Adrenal gland (tissue), 9 donors: ENCODE measurements at regions not wholly inside any gene's neighbourhood (a gene's known extent, or its start where the extent isn't known, plus 50 kb on each side); places are given as distances from the start of the nearest gene placed in this dataset.

Experiments used
- DNase-seq, 7 donors: peaks; one replicate each; pipeline ENCODE4 v3.0.0-alpha.2; 2019 to 2020
- H3K27ac ChIP-seq, 5 donors: fragments of 200-600 bp; sonication (generic) in 4 of 5; 1 replicate in 3 of 5; 2 replicates in 2 of 5; pipeline versions ENCODE4 v1.5.1 to v1.8.0; 2016 to 2020; ENCODE audit warnings: mild to moderate bottlenecking in 1 of 5
- H3K27me3 ChIP-seq: fragments of 200-600 bp; 2 replicates; pipeline ENCODE4 v1.8.0; 2021
- H3K36me3 ChIP-seq, 2 donors: fragments of 200-600 bp; replicated peaks in 1 of 2; 1 replicate in 1 of 2; 2 replicates in 1 of 2; pipeline versions ENCODE4 v1.5.1 to v1.8.0; 2018 to 2022
- H3K4me1 ChIP-seq, 2 donors: fragments of 200-600 bp; replicated peaks in 1 of 2; 1 replicate in 1 of 2; 2 replicates in 1 of 2; pipeline versions ENCODE4 v1.5.1 to v1.8.0; 2018 to 2021
- H3K4me3 ChIP-seq, 4 donors: fragments of 200-600 bp; sonication (generic) in 3 of 4; one replicate each; pipeline ENCODE4 v1.5.1; 2016 to 2018
- H3K9me3 ChIP-seq, 3 donors: fragments of 200-600 bp; sonication (generic) in 1 of 3; replicated peaks in 1 of 3; 1 replicate in 2 of 3; 2 replicates in 1 of 3; pipeline versions ENCODE4 v1.5.1 to v1.8.0; 2016 to 2021
- CTCF ChIP-seq, 6 experiments: fragments of 450-650 bp in 4 of 6; fragments of 200-600 bp in 2 of 6; sonication (generic) in 1 of 6; IDR thresholded peaks; 1 replicate in 5 of 6; 2 replicates in 1 of 6; pipeline versions ENCODE4 v1.5.1 to v1.8.0; 2016 to 2021; ENCODE audit warnings: antibody characterized with exemption in 6 of 6, mild to moderate bottlenecking in 2 of 6, moderate library complexity in 1 of 6
- POLR2A ChIP-seq, 2 donors: fragments of 450-650 bp; IDR thresholded peaks; one replicate each; pipeline ENCODE4 v1.6.1; 2017; ENCODE audit warnings: antibody characterized with exemption in 2 of 2, mild to moderate bottlenecking in 2 of 2, moderate library complexity in 1 of 2
- WGBS, 4 donors: extraction: QIAGEN DNeasy Blood & Tissue Kit in 2 of 4; methylation state at CpG; one replicate each; pipeline versions ENCODE4 v1.1.5 to v1.1.7; 2013 to 2017; 5-methylcytosine and 5-hydroxymethylcytosine counted together
- intact Hi-C, 2 donors: fragments of 100-400 bp; cut with DNase I; formaldehyde crosslinking; loops; one replicate each; pipeline versions ENCODE4 v1.14.1 to v1.15.0; 2022 to 2023
- donor health status: healthy with polysubstance abuse.
- donor health status: Bipolar disorder and iron deficiency.
- donor health status: DM: yes; HTN: yes; CAD: no.
- donor health status: DM: no; HTN: no; CAD: no.
- donor health status: DM: no; HTN: no; CAD: no.

GRCh38 chr2:13682540-13683272 is 949.8 kb upstream of the LRATD1 start:
- DNase-seq, result peak in 3 of 7 donors; percentile 6 to 53 (median 24)
- Histone ChIP-seq H3K4me3 (no peak overlapping the region), H3K36me3 (no peaks in the 10 kb centered on the region), H3K4me1 (no peaks in the 10 kb centered on the region), H3K9me3 (peaks cover 0 to 11% (median 0%) of the 10 kb centered on the region in 3 donors), H3K27me3 (no peaks in the 10 kb centered on the region), H3K27ac (no peak overlapping the region)
- TF ChIP-seq POLR2A (IDR thresholded peaks at IDR 0.05) (no peak), CTCF (IDR thresholded peaks at IDR 0.05) (no peak)
- intact Hi-C loops, result no loop called here
- WGBS, 4 donors, result 38 to 51% (median 40%) methylated on average over 4 of the region's 4 CpGs

DNA sequence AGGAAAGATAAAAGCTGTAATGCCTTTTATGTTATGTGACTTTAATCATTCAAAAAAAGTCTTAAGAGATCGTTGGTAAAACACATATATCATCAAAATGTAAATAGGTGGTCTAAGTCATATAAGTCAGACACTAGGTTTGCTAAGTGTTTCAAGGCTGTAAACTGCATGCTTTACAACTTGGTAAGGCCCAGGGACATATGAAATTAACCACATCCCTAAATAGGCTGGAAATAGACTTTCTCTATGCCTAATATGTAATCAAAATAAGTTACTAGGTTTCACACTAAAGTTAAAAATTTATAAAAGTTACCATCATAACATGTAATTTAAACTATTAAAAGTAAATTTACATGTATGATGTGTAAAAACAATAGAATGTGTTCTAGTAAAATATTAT is 946.3 kb upstream of the LRATD1 start:
- Histone ChIP-seq H3K4me1 (no peaks in the 10 kb centered on the region), H3K36me3 (no peaks in the 10 kb centered on the region), H3K4me3 (no peak overlapping the region), H3K9me3 (peaks cover 0 to 11% (median 0%) of the 10 kb centered on the region in 3 donors), H3K27ac (no peak overlapping the region), H3K27me3 (no peaks in the 10 kb centered on the region)
- DNase-seq, result no peak
- TF ChIP-seq CTCF (IDR thresholded peaks at IDR 0.05) (no peak), POLR2A (IDR thresholded peaks at IDR 0.05) (no peak)
- WGBS, 4 donors, result 65 to 82% (median 72%) methylated on average over 1 of the region's 1 CpG
- intact Hi-C loops, result no loop called here

- no peaks in the 10 kb centered on the region for H3K9me3 ChIP-seq
- no peak overlapping the region for H3K27ac ChIP-seq
- H3K27me3 ChIP-seq, result no peaks in the 10 kb centered on the region
- TF ChIP-seq POLR2A (IDR thresholded peaks at IDR 0.05), result no peak
- no peak for TF ChIP-seq CTCF (IDR thresholded peaks at IDR 0.05)
- no peaks in the 10 kb centered on the region for H3K4me1 ChIP-seq
- no peaks in the 10 kb centered on the region for H3K36me3 ChIP-seq
- H3K4me3 ChIP-seq, result no peak overlapping the region
- no peak for DNase-seq
- intact Hi-C loops, result no loop called here
These were observed 937.8 kb upstream of the LRATD1 start for GRCh38 chr2:13694673-13695072.

GRCh38 chr2:13696601-13697000 is 935.9 kb upstream of the LRATD1 start:
- Histone ChIP-seq H3K27ac (no peak overlapping the region), H3K9me3 (no peaks in the 10 kb centered on the region), H3K4me3 (no peak overlapping the region), H3K36me3 (no peaks in the 10 kb centered on the region), H3K4me1 (no peaks in the 10 kb centered on the region), H3K27me3 (no peaks in the 10 kb centered on the region)
- intact Hi-C loops, result no loop called here
- DNase-seq, result no peak
- TF ChIP-seq POLR2A (IDR thresholded peaks at IDR 0.05), result no peak
- TF ChIP-seq CTCF (IDR thresholded peaks at IDR 0.05), result no peak
- WGBS, 4 donors, result 81 to 88% (median 83%) methylated on average over 5 of the region's 5 CpGs
